ENCODE measurements at regions not wholly inside any gene's neighbourhood (a gene's known extent, or its start where the extent isn't known, plus 50 kb on each side); places are given as distances from the start of the nearest gene placed in this dataset.

- TF ChIP-seq, protein P1, sequence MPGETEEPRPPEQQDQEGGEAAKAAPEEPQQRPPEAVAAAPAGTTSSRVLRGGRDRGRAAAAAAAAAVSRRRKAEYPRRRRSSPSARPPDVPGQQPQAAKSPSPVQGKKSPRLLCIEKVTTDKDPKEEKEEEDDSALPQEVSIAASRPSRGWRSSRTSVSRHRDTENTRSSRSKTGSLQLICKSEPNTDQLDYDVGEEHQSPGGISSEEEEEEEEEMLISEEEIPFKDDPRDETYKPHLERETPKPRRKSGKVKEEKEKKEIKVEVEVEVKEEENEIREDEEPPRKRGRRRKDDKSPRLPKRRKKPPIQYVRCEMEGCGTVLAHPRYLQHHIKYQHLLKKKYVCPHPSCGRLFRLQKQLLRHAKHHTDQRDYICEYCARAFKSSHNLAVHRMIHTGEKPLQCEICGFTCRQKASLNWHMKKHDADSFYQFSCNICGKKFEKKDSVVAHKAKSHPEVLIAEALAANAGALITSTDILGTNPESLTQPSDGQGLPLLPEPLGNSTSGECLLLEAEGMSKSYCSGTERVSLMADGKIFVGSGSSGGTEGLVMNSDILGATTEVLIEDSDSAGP (CRISPR knock-in tag; IDR thresholded peaks at IDR 0.05) = no peak
- TF ChIP-seq TAL1 (IDR thresholded peaks at IDR 0.05) (peak; percentile 80), ZNF76 (CRISPR knock-in tag; IDR thresholded peaks at IDR 0.05; ENCODE audit: borderline replicate concordance) (no peak), NRF1 (conservative IDR thresholded peaks at IDR 0.05 in 1 of 2, IDR thresholded peaks at IDR 0.05 in 1 of 2) (no peak), BRD9 (IDR thresholded peaks at IDR 0.05; ENCODE audit: low read depth, partially characterized antibody) (no peak), ARID1B (IDR thresholded peaks at IDR 0.05) (peak; percentile 92), ZNF639 (CRISPR knock-in tag; conservative IDR thresholded peaks at IDR 0.05 in 1 of 2, IDR thresholded peaks at IDR 0.05 in 1 of 2) (no peak), ZNF277 (CRISPR knock-in tag; IDR thresholded peaks at IDR 0.05; ENCODE audit: borderline replicate concordance) (no peak), ZNF75A (CRISPR knock-in tag; IDR thresholded peaks at IDR 0.05) (no peak), TEAD4 (IDR thresholded peaks at IDR 0.05; ENCODE audit: low read length) (peak; percentile 87), TEAD4 (CRISPR knock-in tag; IDR thresholded peaks at IDR 0.05; ENCODE audit: borderline replicate concordance) (no peak), ZNF274 (IDR thresholded peaks at IDR 0.05; ENCODE audit: borderline replicate concordance, low read depth, low read length) (no peak), MAZ (CRISPR knock-in tag; conservative IDR thresholded peaks at IDR 0.05 in 1 of 2, IDR thresholded peaks at IDR 0.05 in 1 of 2) (no peak), SMC3 (conservative IDR thresholded peaks at IDR 0.05; ENCODE audit: insufficient read depth, low read depth, low read length) (no peak), LEF1 (IDR thresholded peaks at IDR 0.05) (no peak; the same call in 1 of the 2 replicates), FOXJ3 (CRISPR knock-in tag; IDR thresholded peaks at IDR 0.05) (no peak), SMAD1 (IDR thresholded peaks at IDR 0.05; ENCODE audit: low read depth, low read length, partially characterized antibody) (no peak), NFIC (IDR thresholded peaks at IDR 0.05) (peak; percentile 47; the same call in 1 of the 2 replicates), HLTF (IDR thresholded peaks at IDR 0.05) (no peak)
- TF ChIP-seq, protein P2, sequence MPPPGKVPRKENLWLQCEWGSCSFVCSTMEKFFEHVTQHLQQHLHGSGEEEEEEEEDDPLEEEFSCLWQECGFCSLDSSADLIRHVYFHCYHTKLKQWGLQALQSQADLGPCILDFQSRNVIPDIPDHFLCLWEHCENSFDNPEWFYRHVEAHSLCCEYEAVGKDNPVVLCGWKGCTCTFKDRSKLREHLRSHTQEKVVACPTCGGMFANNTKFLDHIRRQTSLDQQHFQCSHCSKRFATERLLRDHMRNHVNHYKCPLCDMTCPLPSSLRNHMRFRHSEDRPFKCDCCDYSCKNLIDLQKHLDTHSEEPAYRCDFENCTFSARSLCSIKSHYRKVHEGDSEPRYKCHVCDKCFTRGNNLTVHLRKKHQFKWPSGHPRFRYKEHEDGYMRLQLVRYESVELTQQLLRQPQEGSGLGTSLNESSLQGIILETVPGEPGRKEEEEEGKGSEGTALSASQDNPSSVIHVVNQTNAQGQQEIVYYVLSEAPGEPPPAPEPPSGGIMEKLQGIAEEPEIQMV (tag; conservative IDR thresholded peaks at IDR 0.05; ENCODE audit: low read depth) = no peak
- TF ChIP-seq, protein P3, sequence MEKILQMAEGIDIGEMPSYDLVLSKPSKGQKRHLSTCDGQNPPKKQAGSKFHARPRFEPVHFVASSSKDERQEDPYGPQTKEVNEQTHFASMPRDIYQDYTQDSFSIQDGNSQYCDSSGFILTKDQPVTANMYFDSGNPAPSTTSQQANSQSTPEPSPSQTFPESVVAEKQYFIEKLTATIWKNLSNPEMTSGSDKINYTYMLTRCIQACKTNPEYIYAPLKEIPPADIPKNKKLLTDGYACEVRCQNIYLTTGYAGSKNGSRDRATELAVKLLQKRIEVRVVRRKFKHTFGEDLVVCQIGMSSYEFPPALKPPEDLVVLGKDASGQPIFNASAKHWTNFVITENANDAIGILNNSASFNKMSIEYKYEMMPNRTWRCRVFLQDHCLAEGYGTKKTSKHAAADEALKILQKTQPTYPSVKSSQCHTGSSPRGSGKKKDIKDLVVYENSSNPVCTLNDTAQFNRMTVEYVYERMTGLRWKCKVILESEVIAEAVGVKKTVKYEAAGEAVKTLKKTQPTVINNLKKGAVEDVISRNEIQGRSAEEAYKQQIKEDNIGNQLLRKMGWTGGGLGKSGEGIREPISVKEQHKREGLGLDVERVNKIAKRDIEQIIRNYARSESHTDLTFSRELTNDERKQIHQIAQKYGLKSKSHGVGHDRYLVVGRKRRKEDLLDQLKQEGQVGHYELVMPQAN (IDR thresholded peaks at IDR 0.05; ENCODE audit: borderline replicate concordance) = no peak
- TF ChIP-seq, protein P4, sequence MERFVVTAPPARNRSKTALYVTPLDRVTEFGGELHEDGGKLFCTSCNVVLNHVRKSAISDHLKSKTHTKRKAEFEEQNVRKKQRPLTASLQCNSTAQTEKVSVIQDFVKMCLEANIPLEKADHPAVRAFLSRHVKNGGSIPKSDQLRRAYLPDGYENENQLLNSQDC (CRISPR knock-in tag; IDR thresholded peaks at IDR 0.05) = no peak
Measured at GRCh38 chrX:124764354-124764753, 418.0 kb downstream of the SH2D1A start (continued).

Data from K562 (cell line).